Right ventricle myocardium inferior (tissue), 1 donor: ENCODE measurements at regions not wholly inside any gene's neighbourhood (a gene's known extent, or its start where the extent isn't known, plus 50 kb on each side); places are given as distances from the start of the nearest gene placed in this dataset.

Experiments
- ATAC-seq: fragments of 200-7000 bp; cut with Tn5 transposase; one replicate; pipeline ENCODE4 v1.9.1; 2020; ENCODE audit warnings: mild to moderate bottlenecking, moderate library complexity
- DNase-seq: peaks from one replicate; pipeline ENCODE4 v3.0.0; 2021; ENCODE audit errors: missing footprints
- intact Hi-C: fragments of 100-400 bp; cut with DNase I; formaldehyde crosslinking; loops from one replicate; pipeline ENCODE4 v1.11.0; 2022
- donor health status: DM: no; HTN: yes; CAD: no; lungs with severe emphysema.

DNA sequence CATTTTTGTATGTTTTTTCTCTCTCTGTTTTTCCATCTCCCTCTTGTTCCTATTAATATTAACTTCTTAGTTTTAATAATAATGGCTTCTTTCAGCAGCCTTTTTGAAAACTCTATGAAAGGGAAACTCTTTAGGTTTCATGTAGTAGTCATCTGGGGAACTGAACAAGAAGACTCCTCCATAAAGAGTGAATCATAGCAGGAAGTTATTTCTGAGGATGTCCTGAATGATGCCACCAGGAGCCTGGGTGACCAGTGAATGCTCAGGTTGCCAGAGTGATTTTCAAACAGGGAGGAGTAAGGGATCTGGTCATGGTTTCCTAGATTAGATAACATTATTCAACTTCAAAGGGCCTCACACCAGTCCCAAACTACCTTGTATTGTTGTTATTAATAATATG is 212.8 kb upstream of the PDE5A start:
- intact Hi-C loops: no loop called here
- no peak for ATAC-seq
- no peak for DNase-seq

- DNase-seq (no peak), ATAC-seq (no peak)
- intact Hi-C loops: no loop called here
These were observed 207.0 kb upstream of the PDE5A start for GRCh38 chr4:119835613-119835910.

- intact Hi-C loops: no loop called here
- ATAC-seq (no peak), DNase-seq (no peak)
These were observed 206.5 kb upstream of the PDE5A start for GRCh38 chr4:119834906-119835612.

GRCh38 chr4:119833611-119834010 is 205.0 kb upstream of the PDE5A start:
- intact Hi-C loops: no loop called here
- no peak for DNase-seq
- ATAC-seq: no peak

DNA sequence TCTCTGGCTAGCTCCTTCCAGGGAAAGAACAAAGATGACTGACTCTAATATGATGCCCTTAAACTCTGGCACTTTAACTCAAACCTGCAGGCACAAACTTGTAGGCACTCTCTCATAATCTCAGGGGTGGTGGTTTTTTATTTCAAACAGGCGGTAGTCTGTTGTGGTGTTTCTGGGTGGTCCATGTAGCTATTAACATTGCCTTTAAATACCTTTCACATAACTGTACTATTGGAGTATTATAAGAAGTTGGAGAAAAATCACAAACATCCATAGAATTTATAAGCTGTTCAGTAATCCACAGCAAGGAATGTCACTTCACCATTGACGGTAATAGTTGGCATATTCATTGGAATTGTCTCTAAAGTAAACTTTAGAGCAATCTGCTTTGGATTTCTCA is 204.2 kb upstream of the PDE5A start:
- intact Hi-C loops: no loop called here
- no peak for ATAC-seq

DNA sequence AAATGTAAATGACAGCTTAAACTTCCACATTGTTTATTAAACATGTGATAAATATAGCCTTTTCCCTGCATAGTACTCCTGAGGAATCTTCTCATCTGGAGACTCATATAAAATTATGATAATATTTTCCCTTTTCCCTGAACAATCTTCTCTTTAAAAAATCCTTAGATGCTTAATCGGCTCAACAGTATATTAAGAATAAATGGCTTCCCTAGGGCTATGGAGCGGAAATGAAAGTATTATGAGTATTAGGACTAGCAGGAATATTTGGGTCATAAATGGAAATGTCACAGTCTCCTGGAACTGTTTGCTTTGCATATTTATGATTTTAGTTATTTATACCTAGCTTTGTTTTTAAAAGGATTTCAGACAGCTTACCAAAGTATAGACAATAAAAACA is 200.7 kb upstream of the PDE5A start:
- intact Hi-C loops: no loop called here

More for the DNA sequence above, 204.2 kb upstream of the PDE5A start:
- no peak for DNase-seq

DNA sequence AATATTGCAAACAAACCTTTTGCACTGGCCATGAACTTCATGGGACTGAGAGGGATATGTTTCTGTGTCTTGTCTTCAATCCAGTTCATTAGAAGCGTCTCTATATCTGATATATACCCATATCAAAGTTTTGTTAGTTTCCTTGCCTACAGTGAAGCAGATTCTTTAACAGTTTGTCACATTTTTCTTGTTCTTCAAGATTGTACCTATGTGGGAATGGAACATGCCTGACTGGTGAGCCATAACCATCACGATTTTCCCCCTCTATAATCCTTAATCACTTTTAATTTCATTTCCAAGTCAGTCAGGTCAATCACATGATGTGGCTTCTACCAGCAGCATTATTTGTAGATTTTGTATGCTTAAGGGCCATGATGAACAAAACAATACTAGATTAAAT is 197.1 kb upstream of the PDE5A start:
- DNase-seq (no peak), ATAC-seq (no peak)
- intact Hi-C loops: no loop called here

More for the DNA sequence above, 200.7 kb upstream of the PDE5A start:
- DNase-seq (no peak), ATAC-seq (no peak)

GRCh38 chr4:119823891-119824290 is 195.3 kb upstream of the PDE5A start:
- ATAC-seq (no peak), DNase-seq (no peak)
- intact Hi-C loops: no loop called here

DNA sequence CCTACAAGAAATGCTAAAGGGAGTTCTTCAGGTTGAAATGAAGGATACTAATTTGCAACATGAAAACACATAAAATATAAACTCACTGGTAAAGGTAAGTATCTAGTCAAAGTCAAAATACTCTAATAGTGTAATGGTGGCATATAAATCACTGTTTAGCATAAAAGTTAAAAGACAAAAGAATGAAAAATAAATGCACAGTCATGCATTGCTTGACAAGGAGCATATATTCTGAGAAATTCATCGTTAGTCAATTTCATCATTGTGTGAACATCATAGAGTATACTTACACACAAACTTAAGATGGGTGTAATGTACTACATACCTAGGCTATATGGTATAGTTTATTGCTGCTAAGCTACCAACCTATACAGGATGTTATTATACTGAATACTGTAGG is 194.4 kb upstream of the PDE5A start:
- DNase-seq (no peak), ATAC-seq (no peak)
- intact Hi-C loops: no loop called here

DNA sequence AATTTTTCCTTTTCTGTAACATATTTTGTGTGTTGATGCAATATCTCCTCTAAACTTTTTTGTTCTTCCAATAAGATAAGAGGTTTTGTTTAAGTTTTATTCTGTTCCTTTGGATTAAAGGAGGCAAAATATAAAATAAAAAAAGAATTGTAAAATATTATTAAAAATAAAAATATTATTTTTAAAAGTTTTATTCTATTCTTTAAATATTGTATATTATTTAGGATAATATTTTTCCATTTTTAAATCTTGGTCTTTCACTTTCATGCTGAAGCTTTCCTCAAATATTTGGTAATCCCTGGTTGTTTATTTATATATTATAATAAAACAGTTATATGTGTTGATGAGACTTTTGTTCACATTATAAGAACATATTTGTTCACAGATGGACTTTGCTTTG is 187.9 kb upstream of the PDE5A start:
- intact Hi-C loops: no loop called here
- no peak for ATAC-seq

DNA sequence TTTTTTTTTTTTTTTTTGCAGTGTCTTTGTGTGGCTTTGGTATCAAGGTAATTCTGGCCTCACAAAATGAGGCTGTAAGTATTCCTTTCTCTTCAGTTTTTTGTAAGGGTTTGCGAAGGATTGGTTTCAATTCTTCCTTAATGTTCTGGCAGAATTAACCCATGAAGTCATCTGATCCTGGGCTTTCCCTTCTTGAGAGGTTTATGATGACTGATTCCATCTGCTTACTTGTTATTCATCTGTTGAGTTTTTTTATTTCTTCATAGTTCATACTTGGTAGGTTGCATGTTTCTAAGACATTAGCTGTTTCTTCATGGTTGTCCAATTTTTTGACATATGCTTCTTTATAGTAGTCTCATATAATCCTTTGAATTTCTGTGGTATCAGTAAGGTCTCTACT is 181.4 kb upstream of the PDE5A start:
- DNase-seq (no peak), ATAC-seq (no peak)
- intact Hi-C loops: no loop called here

More for the DNA sequence above, 187.9 kb upstream of the PDE5A start:
- DNase-seq: no peak

- DNase-seq (no peak), ATAC-seq (no peak)
- intact Hi-C loops: no loop called here
These were observed 175.8 kb upstream of the PDE5A start for GRCh38 chr4:119804404-119804803.

DNA sequence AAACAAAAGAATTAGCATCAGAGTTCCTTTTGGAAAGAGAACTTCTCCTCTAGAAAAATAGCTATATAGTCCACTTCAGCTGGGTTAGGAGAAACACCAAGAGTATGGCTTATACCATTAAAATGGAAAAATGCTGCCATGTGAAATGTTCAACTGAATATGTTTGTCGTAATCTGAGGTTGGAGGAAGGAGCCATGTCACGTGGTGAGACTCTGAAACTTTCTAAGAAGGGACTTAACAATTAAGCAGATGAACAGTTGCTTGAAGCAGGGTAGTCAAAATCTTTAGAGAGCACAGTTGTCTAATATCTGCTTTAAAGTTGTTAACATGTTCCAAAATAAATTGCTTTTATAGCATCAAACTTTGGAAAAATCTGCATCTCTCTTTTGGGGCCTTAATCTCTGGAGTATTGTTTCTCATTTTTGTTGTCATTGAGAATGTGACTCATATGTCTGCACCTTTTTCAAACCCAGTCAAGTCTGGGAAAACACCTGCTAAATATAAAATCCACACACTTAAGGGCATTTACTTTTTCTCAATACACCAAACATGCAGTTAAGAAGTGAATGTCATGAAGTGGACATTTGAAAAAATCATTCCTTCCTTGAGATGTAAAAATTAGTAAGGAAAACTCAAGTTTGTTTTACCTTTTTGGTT is 168.8 kb upstream of the PDE5A start:
- no peak for ATAC-seq
- intact Hi-C loops: no loop called here
- no peak for DNase-seq

- ATAC-seq (no peak), DNase-seq (no peak)
- intact Hi-C loops: no loop called here
These were observed 167.5 kb upstream of the PDE5A start for GRCh38 chr4:119795986-119796578.

DNA sequence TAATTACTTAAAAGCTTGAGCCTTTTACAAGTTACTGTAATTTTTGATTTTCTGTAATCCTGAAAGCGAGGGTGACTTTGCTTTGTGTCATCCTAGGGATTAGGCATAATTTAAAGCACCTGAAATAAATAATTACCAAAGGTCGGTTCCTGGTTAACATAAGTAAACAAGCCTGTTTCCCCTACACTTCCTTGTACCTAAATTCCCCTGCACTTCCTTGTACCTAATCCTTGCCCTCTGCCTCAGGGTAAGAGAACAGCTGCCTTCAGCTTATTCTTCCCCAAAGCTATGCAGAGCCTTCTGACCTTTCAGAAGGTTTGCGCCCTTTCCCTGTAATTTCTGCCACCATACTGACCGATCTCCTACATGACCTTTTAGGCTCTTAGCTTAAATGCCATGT is 166.1 kb upstream of the PDE5A start:
- intact Hi-C loops: no loop called here
- ATAC-seq (no peak), DNase-seq (no peak)

- intact Hi-C loops: no loop called here
- no peak for DNase-seq
- no peak for ATAC-seq
These were observed 165.5 kb upstream of the PDE5A start for GRCh38 chr4:119794113-119794512.

DNA sequence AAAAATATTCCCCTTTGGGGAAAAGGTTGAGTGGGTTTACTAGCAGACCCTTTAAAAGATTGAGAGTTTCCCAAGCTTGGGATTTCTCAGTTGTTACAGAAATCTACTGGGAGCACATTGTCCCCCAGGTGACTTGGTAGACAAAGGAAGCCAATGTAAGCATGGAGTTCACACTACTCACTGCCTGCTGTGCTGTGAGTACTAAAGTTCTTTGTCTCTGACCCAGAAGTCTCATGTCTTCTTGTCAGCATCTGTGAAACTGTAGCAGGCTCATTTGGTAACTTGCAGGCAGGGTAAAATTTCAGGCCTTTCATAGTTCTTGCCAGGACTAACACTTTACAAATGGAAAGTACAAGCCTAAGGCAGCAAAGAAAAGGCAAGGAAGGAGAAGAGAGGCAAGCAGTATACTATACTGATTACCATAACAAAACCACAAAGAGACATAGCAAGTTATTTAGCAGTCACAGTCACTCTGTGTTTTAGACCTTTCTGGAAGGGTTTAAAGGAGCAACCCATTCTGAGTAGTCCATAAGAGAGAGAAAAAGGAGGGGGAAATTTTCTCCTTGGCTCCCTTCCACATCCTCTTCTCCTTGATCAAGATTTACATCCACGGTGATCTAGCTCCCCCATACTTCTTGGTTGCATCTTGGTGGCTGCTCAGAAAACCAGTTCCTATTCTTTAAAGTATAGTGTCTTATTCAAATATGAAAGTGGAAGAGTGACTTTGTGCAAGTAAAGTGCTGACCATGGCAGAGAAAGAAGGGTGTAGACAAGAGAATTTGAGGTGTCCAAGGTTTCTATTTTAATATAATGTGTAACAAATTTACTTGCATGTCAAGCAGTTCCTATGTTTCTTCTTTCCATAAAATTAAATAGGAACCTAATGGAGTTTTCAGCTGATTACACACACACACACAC is 160.0 kb upstream of the PDE5A start:
- no peak for ATAC-seq

GRCh38 chr4:119785963-119786362 is 157.4 kb upstream of the PDE5A start:
- DNase-seq: no peak
- ATAC-seq: no peak
- intact Hi-C loops: loop anchor here (5.0 to 10.0 kb wide), 2 partner anchors 94 to 269 kb away; no protein-coding TSS in a partner anchor

More for the DNA sequence above, 160.0 kb upstream of the PDE5A start:
- intact Hi-C loops: loop anchor here (5.0 to 10.0 kb wide), 2 partner anchors 96 to 266 kb away; no protein-coding TSS in a partner anchor
- DNase-seq: no peak
